Epidermal melanocyte (primary cell): ENCODE measurements at regions not wholly inside any gene's neighbourhood (a gene's known extent, or its start where the extent isn't known, plus 50 kb on each side); places are given as distances from the start of the nearest gene placed in this dataset.
"Not testable (repeated sequence)": the region's sequence is repeated elsewhere in the genome, so short reads cannot be mapped to it uniquely, and the experiment has no call there.

ENCODE experiments used
- DNase-seq: peaks from one replicate; pipeline ENCODE4 v3.0.0; 2011; ENCODE audit warnings: low spot score; ENCODE audit not compliant: insufficient read length

DNA sequence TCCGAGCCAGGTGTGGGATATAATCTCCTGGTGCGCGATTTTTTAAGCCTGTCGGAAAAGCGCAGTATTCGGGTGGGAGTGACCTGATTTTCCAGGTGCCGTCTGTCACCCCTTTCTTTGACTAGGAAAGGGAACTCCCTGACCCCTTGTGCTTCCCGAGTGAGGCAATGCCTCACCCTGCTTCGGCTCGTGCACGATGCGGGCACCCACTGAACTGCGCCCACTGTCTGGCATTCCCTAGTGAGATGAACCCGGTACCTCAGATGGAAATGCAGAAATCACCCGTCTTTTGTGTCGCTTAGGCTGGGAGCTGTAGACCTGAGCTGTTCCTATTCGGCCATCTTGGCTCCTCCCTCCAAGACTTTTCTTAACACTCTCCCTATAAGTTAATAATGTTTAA, 1042.3 kb downstream of the EFNA5 start:
- not testable (repeated sequence) for DNase-seq

DNA sequence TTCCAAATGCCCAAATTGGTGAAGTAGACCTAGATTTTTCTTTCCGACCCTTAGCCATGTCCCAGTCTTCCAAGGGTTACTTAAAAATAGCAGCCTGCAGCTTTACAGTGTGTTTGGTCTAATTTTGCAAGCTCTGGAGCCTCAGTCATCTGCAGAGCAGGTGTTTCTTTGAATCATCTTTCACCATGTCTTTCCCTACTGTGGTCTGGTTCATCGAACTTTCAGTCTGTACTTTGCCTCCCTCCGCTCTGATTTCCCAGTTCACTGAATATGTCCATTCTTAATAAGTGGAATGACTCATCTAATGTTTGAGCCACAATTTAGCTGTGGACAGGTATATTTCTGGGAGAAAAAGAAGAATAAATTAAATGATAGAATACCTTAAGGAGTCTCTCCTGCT, 1060.7 kb downstream of the EFNA5 start:
- no peak for DNase-seq

DNA sequence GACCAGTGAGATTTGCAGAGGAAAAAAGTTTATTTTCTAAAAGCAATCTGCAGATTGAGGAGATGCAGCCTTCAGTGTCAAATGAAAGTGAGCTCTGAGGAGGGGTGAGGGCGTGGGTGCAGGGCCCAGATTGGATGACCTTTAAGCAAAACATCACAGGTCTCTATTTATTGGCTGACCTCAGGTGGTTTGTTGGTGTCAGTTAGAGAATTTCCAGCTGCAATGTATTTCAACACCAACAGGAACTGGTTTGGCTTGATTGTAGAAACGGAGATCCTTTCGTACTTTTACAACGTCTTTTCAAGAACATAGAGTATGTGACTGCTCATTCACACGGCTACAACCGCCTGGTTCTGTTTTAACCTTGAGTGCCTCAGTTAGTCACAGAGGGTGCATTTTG, 1069.1 kb downstream of the EFNA5 start:
- no peak for DNase-seq

DNA sequence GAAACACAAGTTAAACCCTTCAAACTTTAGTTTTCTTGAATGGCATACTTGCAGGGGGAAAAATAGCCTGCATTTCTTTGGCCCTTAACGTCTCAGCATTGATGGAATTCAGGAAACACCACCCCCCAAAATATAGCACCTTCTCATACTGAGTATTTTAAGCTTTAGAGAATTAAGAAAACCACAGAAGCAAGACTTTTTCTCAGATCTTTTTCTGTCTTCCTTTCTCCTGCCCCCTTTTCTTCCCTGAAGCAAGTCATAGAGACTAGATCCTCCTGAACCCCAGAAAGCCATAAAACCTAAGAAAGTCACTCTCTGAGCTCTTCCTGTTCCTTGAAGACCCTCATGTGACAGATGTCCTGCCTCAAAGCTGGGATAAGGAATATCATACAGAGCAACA, 1069.9 kb downstream of the EFNA5 start:
- DNase-seq, result no peak

DNA sequence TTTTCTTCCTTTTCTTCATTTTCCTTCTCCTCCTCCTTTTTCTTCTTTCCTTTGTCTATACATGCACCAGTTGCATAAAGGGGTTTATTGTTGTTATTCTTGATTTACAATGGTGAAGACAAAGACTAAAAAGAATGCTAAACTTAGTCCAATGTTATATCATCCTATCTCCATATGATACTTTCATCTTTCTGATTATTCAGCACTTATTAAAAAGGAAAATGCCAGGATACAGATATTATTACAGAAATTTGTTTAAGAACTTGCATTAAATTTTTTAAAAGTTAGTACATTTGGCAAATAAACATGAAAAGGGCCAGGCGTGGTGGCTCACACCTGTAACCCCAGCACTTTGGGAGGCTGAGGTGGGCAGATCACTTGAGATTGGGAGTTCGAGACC, 1074.9 kb downstream of the EFNA5 start:
- no peak for DNase-seq

DNA sequence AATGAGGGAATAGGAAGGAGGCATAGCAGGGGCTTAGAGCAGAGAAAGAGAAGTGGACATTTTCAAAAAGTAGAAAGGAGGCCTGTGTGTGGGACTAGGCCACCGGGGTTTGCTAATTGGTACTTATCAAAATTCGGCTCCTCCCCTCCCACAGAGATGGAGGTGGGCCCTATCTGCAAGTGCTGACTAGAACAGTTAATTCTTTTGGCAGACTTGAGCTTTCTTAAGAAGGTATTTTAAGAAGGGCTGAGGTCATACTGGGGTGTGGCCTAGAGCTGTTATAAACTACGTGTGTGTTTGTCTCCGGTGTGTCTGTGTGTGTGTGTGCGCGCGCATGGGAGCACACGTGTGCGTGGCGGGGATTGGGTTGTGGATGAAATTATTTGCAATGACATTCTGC, 1086.5 kb downstream of the EFNA5 start:
- DNase-seq, result no peak

DNA sequence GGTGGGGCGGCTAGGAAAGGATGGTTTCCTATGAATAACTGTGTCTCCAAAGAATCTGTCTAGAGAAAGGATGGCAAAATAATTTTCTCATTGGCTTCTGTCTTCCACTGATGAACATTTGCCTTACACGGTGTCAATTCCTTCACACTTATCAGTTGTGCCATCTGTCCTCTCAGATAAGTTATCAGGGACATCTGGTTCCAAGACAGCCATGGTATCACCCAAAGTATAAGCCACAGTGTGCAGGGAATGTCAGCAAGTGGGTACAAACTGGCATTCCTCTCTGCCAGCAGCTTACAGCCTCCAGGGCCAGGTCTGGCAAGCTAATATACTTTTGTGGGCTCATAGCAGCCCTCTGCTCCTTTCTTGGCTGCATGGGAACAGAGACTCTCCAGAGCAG, 1092.0 kb downstream of the EFNA5 start:
- DNase-seq, result no peak

DNA sequence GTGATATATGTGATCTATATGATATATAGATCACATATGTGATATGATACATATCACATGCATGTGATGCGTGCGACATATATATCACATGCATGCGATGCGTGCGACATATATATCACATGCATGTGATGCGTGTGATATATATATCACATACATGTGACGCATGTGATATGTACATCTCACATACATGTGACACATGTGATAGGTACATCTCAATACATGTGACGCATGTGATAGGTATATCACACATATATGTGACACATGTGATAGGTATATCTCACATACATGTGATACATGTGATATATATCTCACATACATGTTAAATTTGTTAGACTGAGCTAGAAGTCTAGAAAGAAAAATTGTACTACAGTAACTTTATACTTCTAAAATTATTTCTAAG, 1095.9 kb downstream of the EFNA5 start:
- DNase-seq, result no peak

DNA sequence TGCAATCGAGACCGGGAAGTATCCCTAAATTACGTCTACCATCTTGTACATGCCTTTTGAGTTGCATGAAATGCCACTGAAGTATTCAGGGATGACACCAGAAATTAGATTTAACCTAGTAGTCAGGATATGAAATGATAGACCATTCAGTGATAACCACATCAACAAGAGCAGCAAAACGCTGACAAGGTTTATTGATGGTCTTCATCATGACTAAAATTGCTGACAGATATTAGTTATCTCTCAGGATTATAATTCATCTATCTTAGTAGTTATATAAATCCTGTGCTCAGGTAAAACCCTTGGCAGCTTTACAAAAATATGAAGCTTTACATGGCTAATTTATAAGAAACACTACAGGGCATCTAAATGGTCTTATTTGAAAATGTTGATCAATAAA, 1104.7 kb downstream of the EFNA5 start:
- no peak for DNase-seq

DNA sequence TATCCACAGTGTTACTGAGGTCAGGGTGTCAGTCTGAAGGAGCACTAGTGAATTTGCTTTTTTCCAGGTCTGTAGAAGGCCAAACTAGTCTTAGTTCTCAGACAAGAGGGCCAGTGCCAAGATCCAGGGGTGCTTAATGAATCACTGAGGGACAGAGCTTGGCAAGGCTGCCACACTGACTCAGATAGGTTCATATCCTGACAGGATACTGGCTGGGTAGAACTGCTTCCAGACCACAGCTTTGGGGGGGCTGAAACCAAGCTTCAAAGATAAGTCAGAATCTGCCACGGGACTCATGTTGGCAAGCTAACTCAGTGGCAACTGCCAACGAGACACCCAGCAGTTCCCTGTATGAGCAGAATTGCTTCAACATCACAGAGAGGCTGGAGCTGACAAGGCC, 1125.4 kb downstream of the EFNA5 start:
- no peak for DNase-seq

DNA sequence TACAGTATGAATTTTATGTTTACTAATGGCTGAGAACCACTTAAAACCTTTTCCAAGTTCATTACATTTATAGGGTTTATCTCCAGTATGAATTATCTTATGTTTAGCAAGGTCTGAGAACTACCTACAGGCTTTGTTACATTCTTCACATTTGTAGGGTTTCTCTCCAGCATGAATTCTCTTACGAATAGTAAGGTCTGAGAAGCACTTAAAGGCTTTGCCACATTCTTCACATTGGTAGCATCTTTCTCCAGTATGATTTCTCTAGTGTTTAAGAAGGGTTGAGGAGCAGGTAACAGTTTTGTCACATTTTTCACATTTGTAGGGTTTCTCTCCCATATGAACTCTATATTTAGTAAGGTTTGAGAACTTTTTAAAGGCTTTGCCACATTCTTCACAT, 1127.4 kb downstream of the EFNA5 start:
- DNase-seq, result no peak

DNA sequence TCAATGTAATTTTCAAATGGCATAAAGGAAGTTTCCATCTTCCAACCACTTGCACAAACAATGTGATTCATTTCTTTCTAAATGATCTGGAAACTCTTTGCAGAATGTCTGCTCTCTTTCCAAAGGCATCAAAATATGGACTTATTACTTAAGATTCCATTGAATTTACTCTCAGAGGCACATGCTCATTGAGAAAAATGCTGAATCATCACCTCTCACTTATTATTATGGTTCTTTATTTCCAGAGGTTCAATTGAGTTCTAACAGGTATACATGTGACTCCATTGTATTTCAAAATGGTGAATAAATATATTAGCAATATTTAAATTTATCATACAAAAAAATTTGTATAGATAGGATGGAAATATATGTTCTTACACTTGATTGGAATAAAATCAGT, 1140.6 kb downstream of the EFNA5 start:
- no peak for DNase-seq

DNA sequence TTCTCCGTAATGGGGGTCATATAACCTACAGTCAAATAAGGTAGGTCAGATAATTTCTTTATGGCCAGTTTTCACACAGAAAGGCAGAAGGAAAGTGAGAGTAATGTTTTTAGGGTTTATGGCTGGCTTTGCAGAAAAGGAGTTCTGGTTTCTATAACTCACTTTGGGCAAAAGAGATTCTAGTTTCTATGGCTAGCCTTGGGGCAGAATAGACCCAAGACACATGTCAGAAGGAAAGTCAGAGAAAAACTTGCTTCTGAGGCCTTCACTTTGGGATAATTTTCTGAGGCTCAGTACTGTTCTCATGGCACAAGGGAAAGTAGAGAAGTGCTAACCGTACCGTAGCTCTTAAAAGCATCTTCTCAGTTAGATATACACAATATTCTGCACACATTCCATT, 1145.3 kb downstream of the EFNA5 start:
- DNase-seq, result no peak

DNA sequence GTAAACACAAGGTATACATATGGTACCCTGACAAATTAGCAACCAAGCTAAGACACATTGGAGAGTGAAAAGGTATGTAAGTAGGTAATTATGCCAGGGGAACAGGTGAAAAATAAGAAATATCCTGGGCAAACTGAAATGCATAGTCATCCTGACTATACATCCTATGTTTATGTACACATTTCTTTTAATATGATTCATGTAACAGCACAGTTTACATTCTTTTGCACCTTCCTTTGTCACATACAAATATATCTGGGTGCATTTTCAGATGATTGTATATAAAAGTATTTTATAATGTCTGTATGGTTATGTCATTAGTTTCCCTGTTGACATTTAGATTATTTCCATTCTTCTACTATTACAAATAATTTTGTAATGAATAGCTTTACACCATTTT, 1146.9 kb downstream of the EFNA5 start:
- DNase-seq, result no peak

DNA sequence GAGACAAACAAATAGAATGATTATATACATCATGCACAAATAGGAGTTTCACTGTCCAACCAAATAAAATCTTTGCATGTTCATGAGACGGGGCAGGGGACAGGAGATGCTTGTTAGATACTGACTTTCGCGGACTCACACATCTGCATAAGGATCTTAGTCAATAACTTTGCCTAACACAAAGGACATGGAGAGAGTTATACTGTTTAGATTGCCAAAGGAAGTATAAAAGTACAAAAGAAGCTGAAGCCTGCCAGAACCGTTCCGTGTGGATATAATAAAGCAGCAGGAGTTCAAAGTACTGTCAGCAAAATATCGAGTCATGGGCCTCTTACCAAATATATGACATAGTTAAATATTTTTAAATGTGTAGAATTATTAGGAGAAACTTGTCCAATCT, 1148.4 kb downstream of the EFNA5 start:
- DNase-seq, result no peak

DNA sequence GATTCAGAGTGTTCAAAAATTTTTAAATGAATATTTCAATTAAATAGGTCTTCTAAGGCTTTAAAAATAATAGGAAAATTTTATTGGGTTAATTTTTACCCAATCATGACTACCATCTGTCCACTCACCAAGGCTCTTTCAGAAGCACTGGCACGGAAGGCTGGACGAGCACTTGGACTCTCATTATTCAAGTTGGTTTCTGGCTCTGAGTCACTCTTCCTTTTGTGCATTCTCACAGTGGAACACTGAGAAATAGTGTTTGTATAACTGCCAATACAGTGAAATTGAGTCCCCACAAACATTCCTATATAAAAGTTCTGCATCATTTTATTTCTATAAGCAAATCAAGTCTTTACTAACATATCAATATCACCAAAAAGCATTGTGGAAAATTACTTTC, 1149.0 kb downstream of the EFNA5 start:
- DNase-seq, result no peak

DNA sequence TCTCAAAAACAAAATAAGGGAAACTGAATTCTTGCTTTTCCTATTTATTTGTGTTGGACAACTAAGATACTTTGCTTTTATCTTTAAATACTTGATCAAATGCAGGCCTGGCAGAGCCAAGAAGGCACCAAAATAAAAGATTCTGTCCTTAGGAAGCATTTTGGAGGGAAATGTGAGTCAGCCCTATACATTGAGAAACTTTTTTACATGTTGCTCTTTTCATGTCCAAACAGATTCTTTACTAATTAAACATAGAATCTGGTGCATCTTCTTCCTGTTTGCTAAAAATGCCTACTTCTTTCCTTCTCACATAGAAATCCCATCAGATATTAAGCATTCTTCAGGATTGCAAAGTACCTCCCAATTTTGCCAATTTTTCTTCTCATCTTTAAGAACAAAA, 1160.4 kb downstream of the EFNA5 start:
- no peak for DNase-seq

DNA sequence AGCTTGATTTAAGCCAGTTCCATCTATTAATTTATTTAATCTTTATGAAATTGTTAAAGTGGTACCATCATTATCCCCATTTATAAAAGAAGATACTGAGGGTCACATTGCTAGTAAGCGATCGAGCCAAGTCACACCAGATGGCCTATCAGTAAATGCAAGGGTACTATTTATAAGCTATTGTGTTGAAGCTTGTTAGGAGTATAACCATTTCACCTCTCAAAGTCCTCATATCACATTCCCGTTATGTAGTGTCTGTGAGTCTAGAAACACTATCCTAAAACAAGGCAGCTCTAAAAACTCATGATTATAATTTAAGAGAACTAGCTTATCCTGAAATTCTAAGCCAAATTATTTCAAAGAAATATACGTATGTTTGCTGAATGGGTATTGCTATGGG, 1161.8 kb downstream of the EFNA5 start:
- no peak for DNase-seq

DNA sequence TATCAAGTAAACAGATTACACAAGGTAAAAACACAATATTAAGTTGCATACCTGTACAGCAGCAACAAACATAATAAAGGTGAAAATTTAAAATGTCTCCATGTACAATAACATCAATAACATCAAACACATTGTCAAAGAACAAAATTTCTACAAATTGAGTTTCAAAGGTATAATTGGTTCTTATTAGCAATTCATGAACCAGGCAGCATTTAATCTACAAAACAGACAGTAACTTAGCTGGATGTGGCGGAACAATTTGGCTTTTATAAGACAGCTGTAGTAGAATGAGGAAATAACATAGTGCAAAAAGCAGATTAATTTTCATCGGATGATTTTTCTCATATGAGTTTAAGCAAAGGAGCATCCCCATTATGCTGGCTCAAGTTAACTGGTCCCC, 1176.8 kb downstream of the EFNA5 start:
- DNase-seq, result no peak

DNA sequence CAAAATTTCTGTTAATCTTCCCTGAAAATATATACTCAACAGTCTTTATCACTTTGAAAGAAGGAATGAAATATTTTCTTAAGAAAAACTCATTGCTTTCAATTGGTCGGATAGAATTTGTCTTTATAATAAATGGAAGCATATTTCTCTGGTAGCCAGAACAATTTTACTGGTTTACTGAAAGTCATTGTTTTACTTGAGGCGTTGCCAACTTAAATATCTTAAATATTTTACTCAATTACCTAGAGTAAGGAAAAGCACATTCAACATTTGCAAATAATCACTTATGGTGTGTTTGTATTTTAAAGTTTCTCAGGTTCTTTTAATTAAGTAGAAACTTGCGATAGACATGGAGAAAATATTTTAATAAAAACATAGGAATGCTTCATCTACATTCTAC, 1181.7 kb downstream of the EFNA5 start:
- no peak for DNase-seq

DNA sequence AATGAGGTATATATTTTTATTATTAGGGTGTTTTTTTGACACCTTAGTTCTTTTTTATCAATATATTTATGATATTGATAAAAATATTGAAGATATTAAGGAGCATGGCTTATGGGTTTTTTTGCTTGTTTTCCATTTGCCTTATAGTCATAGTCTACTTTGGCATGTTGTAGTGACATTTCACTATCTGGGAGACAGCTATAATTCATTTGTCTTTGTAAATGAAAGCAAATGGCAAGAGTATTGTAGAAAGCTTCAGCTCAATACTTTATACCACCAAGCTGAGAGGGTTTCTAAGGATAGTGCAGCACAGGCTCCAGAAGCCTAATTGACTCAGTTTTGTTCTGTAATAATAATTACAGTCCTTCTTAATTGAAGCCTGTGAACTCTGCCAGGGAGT, 1182.3 kb downstream of the EFNA5 start:
- DNase-seq, result no peak

DNA sequence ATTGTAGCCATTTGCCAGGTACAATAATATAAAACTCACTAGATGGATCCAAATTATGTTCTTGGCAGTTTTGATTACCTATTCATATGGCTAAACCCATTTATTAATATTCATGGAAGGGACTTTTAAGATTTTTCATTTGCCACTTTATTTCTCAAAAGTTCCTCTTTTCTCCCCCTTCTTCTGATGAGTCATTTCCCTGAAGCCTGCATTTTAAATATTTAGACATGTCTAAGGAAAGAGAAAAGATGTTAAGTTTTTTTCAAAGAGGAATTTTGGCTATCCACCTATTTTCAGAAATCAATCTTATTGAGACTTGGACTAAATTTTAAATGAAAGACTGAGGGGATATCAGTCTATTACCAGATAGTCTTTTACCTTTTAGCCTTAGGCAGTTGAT, 1189.4 kb downstream of the EFNA5 start:
- no peak for DNase-seq

DNA sequence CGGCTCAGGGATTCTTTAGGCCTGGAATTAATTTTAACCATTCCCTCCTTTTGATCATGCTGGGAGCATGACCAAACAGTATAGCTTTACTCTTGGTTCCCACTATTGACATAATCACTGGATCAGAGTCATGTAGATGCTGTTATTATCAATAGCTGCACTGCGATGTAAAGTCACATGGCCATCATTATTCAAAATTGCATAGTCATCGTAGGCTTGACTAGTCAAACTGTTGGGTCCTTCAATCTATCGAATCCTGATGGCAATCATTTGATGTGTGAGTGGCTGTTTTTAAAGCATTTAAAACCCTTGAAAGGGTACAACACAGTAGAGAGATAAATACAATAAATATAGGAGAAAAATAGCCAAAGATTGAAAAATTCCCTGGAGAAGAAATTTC, 1194.1 kb downstream of the EFNA5 start:
- DNase-seq, result no peak

DNA sequence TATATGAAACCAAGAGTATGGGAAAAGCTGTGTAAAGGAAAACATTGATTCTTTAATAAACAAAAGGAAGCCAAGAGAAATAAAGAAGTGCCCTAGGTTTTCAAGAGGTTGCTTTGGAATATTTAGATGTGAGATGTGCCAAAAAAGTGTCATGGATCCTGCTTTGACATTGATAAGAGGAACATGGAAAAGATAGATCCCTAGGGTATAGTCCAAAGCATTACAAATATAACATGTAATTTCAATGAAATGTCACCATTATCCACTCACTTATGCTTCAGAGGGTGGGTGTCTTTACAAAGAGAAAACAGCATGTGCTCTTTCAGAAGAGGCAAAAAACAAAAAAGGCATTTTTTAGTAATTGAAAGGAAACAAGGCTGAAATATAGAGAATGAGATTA, 1196.7 kb downstream of the EFNA5 start:
- no peak for DNase-seq

DNA sequence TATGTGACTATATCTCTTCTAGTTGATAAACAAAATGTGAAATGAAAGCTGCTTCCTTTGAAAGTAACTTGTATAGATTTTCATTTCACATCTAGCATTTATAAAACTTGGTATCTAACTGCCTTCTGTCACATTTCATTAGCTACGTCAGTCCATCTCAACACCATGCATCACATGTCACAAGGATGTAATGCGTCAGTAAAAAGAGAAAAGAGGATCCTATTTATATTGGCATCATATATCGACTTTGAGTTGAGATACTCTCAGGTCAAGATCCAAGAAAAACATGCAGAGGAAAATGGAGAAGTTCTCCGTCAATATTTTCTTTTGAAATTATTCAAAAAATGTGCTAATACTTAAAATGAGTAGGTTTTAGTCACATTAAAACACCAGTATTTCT, 1211.2 kb downstream of the EFNA5 start:
- DNase-seq, result no peak
